ENCODE measurements at regions not wholly inside any gene's neighbourhood (a gene's known extent, or its start where the extent isn't known, plus 50 kb on each side); places are given as distances from the start of the nearest gene placed in this dataset.

DNA sequence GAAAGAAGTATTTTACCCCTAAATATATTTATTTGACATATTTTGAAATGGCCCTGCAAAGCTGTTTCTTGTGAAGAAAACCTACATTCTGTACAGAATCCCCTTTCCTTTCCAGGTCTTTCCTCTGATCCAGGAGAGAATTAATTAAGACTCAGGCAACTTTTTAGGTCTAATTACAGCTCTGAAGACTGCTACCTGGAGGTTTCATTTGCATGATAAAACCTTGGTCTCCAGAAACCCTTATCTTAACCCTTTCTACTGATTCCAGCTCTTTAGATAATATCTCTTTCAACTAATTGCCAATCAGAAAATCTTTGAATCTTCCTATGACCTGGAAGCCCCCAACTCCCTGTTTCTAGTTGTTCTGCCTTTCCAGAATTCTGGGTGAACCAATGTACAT, 224.0 kb downstream of the FAM47A start:
- no peak for TF ChIP-seq EZH2 (IDR thresholded peaks at IDR 0.05)
- TF ChIP-seq, protein P1, sequence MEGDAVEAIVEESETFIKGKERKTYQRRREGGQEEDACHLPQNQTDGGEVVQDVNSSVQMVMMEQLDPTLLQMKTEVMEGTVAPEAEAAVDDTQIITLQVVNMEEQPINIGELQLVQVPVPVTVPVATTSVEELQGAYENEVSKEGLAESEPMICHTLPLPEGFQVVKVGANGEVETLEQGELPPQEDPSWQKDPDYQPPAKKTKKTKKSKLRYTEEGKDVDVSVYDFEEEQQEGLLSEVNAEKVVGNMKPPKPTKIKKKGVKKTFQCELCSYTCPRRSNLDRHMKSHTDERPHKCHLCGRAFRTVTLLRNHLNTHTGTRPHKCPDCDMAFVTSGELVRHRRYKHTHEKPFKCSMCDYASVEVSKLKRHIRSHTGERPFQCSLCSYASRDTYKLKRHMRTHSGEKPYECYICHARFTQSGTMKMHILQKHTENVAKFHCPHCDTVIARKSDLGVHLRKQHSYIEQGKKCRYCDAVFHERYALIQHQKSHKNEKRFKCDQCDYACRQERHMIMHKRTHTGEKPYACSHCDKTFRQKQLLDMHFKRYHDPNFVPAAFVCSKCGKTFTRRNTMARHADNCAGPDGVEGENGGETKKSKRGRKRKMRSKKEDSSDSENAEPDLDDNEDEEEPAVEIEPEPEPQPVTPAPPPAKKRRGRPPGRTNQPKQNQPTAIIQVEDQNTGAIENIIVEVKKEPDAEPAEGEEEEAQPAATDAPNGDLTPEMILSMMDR (IDR thresholded peaks at IDR 0.05), result no peak
- TF ChIP-seq EZH2phosphoT487 (IDR thresholded peaks at IDR 0.05), result no peak

Measured in neural progenitor cell (in vitro differentiated cells).